RWPE1 (cell line): ENCODE measurements at regions not wholly inside any gene's neighbourhood (a gene's known extent, or its start where the extent isn't known, plus 50 kb on each side); places are given as distances from the start of the nearest gene placed in this dataset.

Experiments
- CTCF ChIA-PET: fragments of 350-600 bp; sonication (Branson Sonifier 250); formaldehyde crosslinking; extraction: SDS; loops from one replicate; lab custom pipeline; 2021; lab: Yijun Ruan, JAX
- POLR2A ChIA-PET: fragments of 400-600 bp; formaldehyde crosslinking; extraction: SDS; loops from one replicate; lab custom pipeline; 2020; ENCODE audit warnings: antibody characterized with exemption; ENCODE audit not compliant: low non-redundant PET; lab: Yijun Ruan, JAX
- DNase-seq: peaks from one replicate; pipeline ENCODE4 v3.0.0; 2012; ENCODE audit warnings: low spot score
- H3K27ac ChIP-seq: fragments of 450-650 bp; 2 replicates; pipeline ENCODE4 v1.5.1; 2017
- CTCF ChIP-seq: fragments of 450-650 bp; conservative IDR thresholded peaks from 2 replicates; pipeline ENCODE4 v1.5.1; 2017; ENCODE audit warnings: low read depth, mild to moderate bottlenecking

- peak; percentile 12 for DNase-seq
- ChIA-PET CTCF (no interaction called here), POLR2A (no interaction called here)
- no peak for TF ChIP-seq CTCF
- H3K27ac ChIP-seq: no peak overlapping the region
Observed at GRCh38 chr4:14234307-14234706, 606.8 kb upstream of the BOD1L1 start.

- CTCF ChIA-PET: no interaction called here
Observed at GRCh38 chr4:14236359-14236758, 608.8 kb upstream of the BOD1L1 start.

GRCh38 chr4:14237911-14238310, 610.4 kb upstream of the BOD1L1 start:
- CTCF ChIA-PET: interaction anchor here (0.7 kb wide), 1 partner anchor 88 kb away, joined by 3 read pairs; no protein-coding TSS in a partner anchor
- no peak for TF ChIP-seq CTCF
- POLR2A ChIA-PET: no interaction called here
- H3K27ac ChIP-seq: no peak overlapping the region
- DNase-seq: no peak

More at GRCh38 chr4:14236359-14236758, 608.8 kb upstream of the BOD1L1 start:
- no peak for DNase-seq
- TF ChIP-seq CTCF: no peak
- POLR2A ChIA-PET: no interaction called here
- no peak overlapping the region for H3K27ac ChIP-seq

- ChIA-PET CTCF (no interaction called here), POLR2A (no interaction called here)
- no peak for TF ChIP-seq CTCF
- DNase-seq: no peak
- H3K27ac ChIP-seq: no peak overlapping the region
Observed at GRCh38 chr4:14241574-14241973, 614.0 kb upstream of the BOD1L1 start.

- no peak overlapping the region for H3K27ac ChIP-seq
- CTCF ChIA-PET: no interaction called here
- TF ChIP-seq CTCF: no peak
- DNase-seq: no peak
- POLR2A ChIA-PET: no interaction called here
Observed at GRCh38 chr4:14247767-14248166, 620.2 kb upstream of the BOD1L1 start.

GRCh38 chr4:14249226-14249625, 621.7 kb upstream of the BOD1L1 start:
- ChIA-PET CTCF (no interaction called here), POLR2A (no interaction called here)
- no peak for TF ChIP-seq CTCF
- DNase-seq: no peak
- no peak overlapping the region for H3K27ac ChIP-seq

GRCh38 chr4:14254252-14254651, 626.7 kb upstream of the BOD1L1 start:
- ChIA-PET POLR2A (no interaction called here), CTCF (no interaction called here)
- DNase-seq: peak; percentile 20
- peak; percentile 27; the same call in 1 of the 2 replicates for TF ChIP-seq CTCF
- no peak overlapping the region for H3K27ac ChIP-seq
